NCI-H1436 treated with DMSO at 0.1 percent for 48 hours (cell line): ENCODE measurements at regions not wholly inside any gene's neighbourhood (a gene's known extent, or its start where the extent isn't known, plus 50 kb on each side); places are given as distances from the start of the nearest gene placed in this dataset.
A peak's percentile ranks its signal among the peaks of the same experiment; 100 is the strongest.
"Not testable (repeated sequence)": the region's sequence is repeated elsewhere in the genome, so short reads cannot be mapped to it uniquely, and the experiment has no call there.

Source experiments
- DNase-seq: peaks from one replicate; lab custom pipeline; 2025; lab: John Stamatoyannopoulos, UW

DNA sequence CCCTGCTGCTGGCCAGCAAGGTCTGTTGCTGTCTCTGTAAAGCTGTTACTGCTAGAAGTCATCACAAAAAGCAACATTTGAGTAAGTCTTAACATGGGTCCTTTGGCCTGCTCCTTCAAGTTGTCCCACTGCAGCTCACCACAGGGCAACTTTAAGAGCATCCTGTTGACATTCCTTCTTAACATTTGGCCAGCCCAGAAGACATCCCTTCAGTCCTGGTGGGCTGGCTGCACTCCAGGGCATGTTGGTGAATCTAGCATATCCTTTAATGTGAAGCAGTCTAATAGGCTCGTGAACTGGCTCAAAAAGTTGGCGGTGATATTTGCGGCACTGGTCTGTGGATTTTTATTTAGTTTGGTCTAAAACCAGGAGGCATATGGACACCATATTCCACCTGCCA is 92.2 kb upstream of the MAML3 start:
- DNase-seq: no peak

DNA sequence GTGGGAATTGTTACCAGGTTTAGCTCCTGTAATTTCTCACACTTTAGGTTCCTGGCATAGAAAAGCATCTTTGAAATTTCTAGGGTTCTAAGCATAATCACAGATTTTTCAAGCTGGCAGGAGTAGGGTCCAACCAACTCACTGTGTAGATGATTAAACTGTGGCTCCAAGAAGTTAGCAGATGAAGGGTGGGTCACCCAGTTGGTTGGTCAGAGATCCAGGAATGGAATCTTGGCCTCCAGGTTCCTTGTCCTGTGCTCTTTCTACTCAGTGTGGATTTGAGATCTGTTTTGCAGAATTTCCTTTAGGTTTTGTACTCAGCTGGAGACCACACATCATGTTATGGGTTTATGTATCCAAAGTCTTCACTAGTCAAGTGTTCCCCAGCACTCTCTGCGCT is 90.3 kb upstream of the MAML3 start:
- no peak for DNase-seq

DNA sequence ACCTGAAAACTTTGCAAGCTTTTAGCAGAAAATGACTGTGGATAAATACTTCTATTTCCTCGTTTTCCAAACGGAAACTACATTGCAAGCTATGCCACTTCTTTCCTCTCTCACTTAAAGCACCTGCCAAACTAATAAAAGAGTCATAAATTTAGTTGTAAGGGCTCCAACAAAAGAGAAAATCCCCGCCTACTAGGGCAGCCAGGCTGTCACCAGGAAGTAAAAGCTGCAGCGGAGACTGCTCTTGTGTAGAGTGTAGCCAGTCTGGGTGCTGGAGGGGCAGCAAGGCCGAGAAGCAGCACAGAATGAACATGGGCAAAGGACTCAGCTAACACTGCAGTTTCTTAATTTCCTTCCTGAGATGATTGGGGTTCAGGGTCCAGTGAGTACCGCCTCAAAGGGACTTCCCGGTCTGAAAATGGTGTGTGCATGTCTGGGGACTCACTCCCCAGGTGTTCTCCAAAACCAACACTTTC is 89.3 kb upstream of the MAML3 start:
- DNase-seq: peak; percentile 26

DNA sequence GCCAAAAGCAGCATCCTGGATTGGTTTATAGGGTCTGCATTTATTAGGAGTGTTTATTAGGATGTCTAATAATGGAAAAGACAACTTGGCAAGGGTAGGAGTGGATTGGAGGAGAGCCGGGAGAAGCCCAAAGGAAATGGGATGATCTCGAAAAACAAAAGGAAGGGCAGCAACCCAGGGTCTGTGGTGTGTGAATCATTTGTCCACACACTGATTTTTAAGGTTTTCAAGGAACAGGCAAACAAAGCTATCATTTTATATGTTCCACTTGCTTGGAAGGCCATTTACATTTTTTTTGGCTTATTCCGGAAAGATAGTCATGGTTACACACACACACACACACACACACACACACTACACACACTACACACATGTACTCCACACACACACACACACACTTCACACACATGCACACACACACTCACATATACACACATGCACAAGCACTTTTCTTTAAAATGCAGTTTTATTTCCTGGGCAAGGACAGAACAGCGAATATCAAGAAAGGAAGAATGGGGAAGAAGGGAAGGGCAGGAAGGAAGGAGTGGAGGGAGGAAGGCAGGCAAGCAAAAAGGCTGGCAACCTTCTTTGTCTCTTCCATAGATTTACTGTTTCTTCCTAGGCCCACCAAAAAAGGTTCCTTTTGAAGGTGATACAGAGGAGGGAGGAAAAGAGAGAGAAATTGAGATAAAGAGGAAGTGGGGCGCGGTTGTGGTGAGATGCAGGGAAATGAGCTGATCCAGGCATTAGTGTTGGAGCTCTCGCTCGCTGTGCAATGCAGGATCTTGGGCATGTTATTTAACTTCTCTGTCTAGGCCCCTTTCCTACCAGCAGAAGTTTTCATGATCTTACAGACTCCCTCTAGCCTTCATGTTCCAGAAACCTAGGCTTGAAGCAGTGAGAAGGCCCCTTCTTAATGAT is 88.6 kb upstream of the MAML3 start:
- no peak for DNase-seq

DNA sequence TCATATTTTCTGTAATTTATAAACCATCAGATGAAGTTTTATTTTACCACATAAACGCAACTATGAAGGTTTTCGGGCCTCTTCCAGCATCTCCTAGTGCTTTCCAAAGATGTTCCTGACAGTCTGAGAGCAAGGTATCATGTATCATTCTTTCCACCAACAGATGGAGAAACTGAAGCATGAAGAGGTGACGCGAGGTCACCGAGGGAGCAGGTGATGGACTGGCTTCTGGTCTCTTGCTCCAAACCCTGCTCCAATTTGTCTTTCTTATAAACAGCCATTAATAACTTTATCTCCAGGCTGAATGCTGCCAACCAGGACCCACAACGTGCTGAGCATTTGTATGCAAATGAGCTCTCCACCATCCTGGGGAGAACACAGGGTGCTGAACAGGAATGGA is 86.3 kb upstream of the MAML3 start:
- peak; percentile 4 for DNase-seq

DNA sequence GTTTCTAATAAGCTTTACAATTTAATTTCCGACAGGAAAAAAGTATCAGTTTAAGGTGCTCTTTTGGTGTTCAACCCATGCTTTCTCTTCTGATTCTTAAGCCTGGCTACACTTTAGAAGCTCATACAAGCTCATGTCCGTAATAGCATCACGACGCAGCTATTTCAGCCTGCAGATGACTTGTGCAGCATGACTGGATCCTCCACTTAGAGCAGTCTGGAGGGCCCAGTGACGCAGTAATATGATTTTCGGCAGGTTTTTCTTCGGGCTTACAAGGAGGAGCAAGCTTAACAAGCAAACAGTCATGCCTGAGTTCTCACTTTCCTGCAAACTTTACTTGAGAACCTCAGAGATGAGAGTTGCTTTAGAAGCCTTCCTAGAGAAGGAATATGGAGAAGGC is 85.3 kb upstream of the MAML3 start:
- DNase-seq: peak; percentile 46

DNA sequence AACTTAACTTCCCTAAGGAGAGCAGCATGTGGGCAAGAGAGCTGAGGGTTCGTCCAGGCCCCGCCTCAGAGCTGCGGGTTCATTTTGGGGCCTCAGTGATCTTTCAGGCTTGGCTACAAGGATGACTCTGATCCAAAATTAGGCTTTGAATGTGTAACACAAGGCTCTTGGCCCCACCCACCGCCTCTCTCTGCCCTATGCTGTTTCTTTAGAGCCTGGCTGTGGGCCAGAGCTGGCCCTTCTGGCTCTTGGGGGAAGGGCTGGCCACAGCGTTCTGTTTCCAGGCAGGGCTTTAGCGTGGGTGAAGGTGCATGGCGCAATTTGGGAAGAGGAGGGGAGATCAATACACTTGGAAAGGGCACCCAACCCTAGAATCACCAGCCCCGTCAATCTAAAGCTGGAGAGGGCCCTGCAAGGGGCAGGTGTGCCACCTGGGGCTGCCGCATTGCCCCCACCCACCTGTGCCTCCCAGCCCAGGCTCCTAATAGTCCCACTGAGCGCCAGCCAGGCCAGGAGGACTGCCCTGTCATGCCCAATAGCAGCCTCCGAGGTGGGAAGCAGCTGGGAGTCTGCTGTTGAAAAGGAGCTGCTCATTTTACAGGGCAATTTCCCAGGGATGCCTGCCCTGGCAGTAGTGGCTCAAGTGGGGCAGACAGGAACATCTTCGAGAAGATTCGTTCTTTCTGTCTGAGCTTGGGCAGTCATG is 84.5 kb upstream of the MAML3 start:
- peak; percentile 79 for DNase-seq

DNA sequence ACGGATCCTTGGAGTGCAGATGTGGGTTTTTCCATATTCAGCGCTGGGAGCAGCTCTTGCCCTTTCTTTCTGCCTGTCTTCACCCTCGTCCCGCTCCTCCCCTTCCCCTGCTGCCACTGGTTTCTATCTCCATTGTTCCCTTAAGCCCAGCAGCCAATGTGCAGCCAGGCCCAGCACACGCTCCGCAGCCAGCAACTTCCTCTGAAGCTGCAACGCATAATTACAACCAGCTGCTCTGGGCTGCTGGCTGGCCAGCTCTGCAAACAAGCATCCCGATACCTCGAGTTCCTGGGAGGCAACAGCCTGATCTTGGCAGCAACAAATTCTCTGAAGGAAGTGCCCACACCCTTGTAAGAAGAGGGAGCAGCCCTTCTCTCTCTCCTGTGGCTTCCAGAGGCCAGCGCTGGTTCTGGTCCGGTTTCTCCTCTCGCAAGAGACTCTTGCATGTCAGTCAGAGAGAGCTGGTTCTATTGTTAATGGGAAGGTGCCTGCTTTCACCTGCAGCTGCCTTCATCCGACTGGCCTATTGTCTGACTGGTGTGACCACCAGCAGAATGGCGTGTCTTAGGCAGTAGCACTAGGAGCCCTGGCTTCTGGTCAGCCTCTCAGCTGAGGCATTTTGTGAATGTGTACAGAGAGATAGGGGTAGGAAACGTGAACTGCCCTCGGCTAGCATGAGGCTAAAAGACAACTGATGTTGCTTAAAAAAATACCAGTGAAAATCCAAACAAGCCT is 83.8 kb upstream of the MAML3 start:
- peak; percentile 87 for DNase-seq

DNA sequence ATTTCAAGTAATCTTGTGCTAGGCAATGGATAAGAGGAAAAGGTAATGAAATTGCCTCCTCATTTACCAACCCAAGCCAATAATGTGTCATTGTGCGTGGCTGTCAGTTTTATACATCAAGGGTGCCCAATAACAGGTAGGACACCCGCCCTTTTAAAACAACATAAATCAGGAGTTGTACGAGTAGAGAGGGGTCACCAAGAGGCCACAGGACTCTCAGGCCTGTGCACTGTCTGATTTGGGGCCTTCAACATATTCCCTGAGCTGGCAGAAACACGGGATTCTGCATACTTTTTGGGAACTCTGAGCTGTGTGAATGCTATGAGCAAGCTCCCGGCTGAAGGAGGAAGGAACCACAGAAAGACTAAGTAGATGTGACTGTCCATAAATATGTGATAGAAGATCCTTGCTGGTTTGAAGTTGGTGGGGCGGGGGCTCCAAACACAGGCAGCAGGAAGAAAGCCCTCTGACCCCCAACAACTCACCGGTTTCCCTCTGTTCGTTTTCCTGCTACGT is 82.7 kb upstream of the MAML3 start:
- DNase-seq: no peak

DNA sequence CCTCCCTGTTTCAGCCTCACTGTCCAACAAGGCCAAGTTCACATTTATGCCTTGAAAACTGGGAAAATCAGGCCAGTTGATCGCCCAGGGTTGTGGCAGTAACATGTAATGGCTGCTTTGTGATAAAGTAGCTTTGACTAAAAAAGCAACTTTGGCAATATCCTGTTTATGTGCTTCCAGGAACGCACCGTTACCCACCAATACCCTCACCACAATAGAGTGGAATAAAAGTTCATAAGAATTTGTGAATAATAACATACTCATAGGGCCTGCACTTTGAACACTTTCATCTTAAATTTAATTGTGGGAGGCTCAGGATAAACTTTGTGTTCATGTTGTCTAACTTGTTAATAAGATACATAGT is 80.7 kb upstream of the MAML3 start:
- DNase-seq: no peak

DNA sequence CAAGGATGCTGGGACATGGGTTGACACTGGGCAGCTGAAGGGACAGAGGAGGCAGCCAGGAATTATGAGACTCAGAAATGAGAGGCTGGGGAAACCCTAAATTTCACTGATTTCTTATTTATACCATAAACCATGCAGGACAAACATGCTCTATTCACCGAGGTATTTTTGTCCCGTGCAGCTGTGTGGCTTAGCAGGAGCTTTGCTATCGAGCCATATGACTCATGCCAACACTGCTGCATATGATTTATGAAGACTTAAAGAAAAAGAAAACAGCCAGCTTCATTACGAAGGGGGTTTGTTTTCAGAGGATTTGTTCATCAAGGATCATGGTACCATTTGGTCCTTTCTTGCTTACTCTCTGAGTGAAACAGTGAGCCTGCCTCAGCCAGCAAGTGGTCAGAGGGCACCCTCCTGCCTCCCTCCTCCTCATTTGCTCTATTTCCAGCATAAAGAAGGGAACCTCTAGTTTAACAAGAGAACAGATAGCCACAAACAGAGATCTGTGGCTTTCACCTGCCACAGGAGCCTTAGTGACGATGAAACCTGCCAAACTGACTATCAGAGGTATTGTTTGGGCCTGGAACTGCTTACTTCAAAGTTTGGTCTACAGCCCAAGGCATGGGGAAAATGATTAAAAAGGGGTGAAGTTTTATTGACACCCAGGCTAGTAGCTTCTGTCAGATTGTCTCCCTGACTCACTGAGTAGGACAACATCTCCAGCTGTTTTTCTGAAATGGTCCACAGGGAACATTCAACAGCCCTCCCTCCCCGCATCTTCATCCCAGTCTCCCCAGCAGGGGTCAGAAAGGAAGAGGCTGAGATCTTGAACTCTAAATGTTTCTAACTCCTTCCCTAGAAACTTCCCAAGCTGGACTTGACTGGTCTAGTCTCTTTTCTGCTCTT is 80.1 kb upstream of the MAML3 start:
- no peak for DNase-seq

DNA sequence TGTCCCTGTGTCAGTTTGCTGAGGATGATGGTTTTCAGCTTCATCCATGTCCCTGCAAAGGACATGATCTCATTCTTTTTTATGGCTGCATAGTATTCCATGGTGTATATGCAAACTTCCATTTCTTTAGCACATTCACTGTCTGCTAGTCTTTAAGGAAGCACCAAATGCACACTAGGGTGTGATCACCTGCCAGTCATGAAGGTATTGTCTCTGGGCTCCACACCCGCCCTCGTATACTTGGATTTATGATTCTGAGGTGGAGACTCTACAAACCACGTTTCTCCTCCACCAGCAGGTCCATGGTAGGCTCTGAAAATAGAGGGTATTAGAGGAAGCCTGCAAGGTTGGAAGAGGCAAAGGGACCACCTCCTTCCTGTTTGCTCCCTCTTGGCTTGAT is 75.9 kb upstream of the MAML3 start:
- no peak for DNase-seq

DNA sequence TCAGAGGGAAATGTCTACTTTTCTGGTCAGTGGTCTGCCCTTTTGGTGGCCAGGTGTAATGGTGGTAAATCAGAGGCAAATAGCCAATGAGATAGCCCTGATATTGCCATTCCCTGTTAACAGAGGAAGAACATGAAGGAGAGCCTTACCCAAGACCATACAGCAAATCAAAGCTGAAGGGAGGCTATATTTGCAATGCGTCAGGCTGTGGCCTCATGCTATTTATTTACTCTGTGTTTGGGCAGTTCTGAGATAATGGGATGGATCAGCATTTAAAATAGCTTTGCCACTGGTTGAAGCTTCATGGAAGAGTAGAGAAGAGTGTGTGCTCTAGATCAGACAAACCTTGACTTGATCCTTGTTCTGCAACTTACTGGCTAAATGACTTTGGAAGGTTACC is 73.3 kb upstream of the MAML3 start:
- DNase-seq: no peak

DNA sequence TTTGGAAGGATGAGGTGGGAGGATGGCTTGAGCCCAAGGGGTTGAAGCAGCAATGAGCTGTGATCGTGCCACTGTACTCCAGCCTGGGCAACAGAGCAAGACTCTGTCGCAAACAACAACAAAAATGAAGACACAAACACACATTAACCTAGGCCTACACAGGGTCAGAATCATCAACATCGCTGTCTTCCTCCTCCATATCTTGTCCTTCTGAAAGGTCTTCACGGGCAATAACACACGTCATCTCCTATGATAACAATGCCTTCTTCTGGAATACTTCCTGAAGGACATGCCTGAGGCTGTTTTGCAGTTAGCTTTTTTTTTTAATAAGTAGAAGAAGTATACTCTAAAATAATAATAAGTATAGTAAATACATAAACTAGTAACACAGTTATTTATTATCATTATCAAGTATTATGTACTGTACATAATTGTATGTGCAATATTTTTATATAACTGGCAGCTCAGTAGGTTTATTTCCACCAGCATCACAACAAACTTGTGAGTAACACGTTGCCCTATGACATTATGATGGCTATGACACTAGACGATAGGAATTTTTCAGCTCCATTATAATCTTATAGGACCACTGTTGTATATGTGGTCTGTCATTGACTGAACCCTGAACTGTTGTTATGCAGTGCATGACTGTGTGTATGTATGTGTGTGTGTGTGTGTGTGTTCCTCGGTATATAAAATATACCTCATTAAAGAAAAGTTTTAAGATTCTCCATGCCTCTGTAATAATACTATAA is 69.2 kb upstream of the MAML3 start:
- no peak for DNase-seq

DNA sequence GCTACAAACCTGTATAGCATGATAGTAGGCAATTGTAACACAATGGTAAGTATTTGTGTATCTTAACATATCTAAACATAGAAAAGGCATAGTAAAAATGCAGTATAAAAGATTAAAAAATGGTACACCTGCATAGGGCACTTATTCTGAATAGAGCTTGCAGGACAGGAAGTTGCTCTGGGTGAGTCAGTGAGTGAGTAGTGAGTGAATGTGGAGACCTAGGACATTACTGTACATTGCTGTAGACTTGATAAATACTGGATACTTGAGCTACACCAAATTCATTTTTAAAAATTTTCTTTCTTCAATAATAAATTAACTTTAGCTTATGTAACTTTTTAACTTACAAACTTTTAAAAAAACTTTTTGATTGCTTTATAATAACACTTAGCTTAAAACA is 68.2 kb upstream of the MAML3 start:
- no peak for DNase-seq

DNA sequence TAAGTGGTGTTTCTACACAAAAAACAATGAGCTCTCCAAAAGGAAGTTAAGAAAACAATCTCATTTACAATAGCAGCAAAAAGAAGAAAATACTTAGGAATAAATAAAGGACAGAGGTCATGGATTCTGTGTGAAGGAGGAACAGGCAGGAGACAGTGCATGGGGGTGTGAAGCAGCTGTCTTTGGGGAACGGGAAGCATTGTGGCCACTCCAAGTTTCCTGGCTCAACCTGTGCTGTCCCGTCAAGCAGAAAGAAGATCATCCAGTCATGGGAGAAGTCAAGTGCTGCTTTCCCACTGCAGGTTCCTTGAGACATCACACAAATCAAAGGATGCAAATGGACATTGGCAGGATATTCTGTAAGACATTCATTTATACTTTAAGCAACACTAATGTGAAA is 66.1 kb upstream of the MAML3 start:
- no peak for DNase-seq

DNA sequence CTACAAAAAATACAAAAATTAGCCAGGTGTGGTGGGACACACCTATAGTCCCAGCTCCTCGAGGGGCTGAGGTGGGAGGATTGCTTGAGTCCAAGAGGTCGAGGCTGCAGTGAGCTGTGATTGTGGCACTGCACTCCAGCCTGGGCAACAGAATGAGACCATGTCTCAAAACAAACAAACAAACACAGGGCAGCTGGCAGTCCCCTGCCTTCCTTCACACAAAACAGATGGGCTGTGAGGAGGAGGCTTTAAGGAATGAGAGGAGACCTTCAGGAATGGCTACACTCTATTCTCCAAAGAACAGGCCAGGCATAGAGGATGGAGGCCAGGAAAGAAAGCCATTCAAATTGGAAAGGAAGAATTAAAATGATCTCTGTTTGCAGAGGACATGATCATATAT is 65.6 kb upstream of the MAML3 start:
- DNase-seq: no peak

DNA sequence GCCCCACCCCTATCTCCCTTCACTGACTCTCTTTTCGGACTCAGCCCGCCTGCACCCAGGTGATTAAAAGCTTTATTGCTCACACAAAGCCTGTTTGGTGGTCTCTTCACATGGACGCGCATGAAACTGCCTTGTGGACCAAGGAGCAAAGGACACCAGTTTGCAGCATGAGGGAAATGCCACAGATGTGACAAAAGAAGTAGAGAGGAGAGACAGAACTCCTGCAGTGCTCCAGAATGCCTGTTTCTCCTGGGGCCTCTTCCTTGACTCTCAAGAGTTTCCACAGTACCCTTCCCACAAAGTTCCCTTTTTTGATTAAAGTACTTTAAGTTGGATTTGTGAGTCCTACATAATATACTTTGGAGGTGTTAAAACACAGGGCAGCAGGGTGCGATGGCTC is 65.1 kb upstream of the MAML3 start:
- DNase-seq: not testable (repeated sequence)

DNA sequence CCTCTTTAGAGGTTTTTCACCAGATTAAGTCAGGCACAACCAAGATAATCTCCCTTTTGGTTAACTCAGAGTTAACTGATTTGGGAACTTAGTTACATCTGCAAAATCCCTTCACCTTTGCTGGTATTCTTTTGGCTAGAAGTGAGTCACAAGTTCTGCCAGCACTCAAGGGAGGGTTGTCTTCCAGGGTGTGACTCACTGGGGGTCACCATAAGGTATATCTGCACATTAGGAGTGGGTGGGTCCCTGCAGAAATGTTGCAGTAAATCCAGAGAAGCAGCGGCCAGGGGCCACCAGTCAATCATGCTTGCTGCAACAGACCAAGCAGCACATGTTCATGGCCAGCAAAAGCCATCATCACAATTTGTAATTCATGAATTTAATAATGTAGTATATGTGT is 59.8 kb upstream of the MAML3 start:
- no peak for DNase-seq

DNA sequence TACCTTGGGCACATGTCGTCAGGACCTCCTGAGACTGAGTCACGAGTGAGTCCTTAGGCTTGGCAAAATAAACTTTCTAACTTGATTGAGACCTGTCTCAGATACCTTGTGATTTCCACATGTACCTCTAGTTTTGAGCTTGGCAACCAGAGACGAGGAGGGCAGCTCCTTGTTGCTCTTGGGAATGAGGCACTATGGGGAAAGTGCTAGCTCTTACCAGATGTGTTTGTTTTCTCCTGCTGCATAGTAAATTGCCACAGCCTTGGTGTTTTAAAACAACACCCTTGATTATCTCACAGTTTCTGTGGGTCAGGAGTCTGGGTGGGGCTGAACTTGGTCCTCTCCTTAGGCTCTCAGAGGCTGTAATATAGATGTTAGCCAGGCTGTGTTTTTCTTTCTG is 59.1 kb upstream of the MAML3 start:
- DNase-seq: no peak

DNA sequence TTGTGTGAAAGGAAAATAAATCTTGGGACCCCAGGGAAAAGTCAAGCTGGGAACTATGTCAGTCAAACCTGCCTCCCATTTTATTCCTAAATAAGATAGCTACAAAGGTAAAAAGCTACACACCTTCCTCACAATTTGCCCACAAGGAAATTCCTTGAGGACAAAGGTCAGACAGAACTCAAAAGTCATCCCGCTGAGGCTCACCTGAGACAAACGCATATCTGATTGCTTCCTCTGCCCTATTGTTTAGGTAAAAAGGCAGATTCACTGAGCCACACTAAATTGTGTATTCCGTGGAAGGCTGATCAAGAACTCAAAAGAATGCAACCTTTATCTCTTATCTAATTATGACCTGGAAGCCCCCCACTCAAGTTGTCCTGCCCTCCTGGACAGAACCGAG is 58.7 kb upstream of the MAML3 start:
- no peak for DNase-seq
